Heart right ventricle (tissue), 16 donors: ENCODE measurements at regions not wholly inside any gene's neighbourhood (a gene's known extent, or its start where the extent isn't known, plus 50 kb on each side); places are given as distances from the start of the nearest gene placed in this dataset.

Experiments used
- ATAC-seq, 8 donors: fragments of 200-7000 bp; cut with Tn5 transposase; one replicate each; pipeline ENCODE4 v1.9.1; 2020; ENCODE audit warnings: mild to moderate bottlenecking in 8 of 8, moderate library complexity in 8 of 8, moderate number of reproducible peaks in 1 of 8
- DNase-seq, 2 donors: peaks; one replicate each; pipeline ENCODE4 v3.0.0-alpha.2; 2020
- H3K27ac ChIP-seq, 10 donors: fragments of 200-600 bp; sonication (generic) in 2 of 10; one replicate each; pipeline versions ENCODE4 v1.5.0 to v1.8.0; 2020 to 2022; ENCODE audit warnings: mild to moderate bottlenecking in 3 of 10
- H3K27me3 ChIP-seq, 7 donors: fragments of 200-600 bp; one replicate each; pipeline ENCODE4 v1.8.0; 2021 to 2022; ENCODE audit warnings: mild to moderate bottlenecking in 2 of 7
- H3K36me3 ChIP-seq, 9 donors: fragments of 200-600 bp; sonication (generic) in 1 of 9; one replicate each; pipeline versions ENCODE4 v1.5.0 to v1.8.0; 2020 to 2022; ENCODE audit warnings: mild to moderate bottlenecking in 2 of 9
- H3K4me1 ChIP-seq, 9 donors: fragments of 200-600 bp; sonication (generic) in 1 of 9; one replicate each; pipeline versions ENCODE4 v1.5.0 to v1.8.0; 2020 to 2022; ENCODE audit warnings: mild to moderate bottlenecking in 4 of 9
- H3K4me3 ChIP-seq, 10 donors: fragments of 200-600 bp; sonication (generic) in 2 of 10; one replicate each; pipeline versions ENCODE4 v1.5.0 to v1.8.0; 2020 to 2022; ENCODE audit warnings: mild to moderate bottlenecking in 7 of 10, moderate library complexity in 2 of 10
- H3K9me3 ChIP-seq, 11 donors: fragments of 200-600 bp in 10 of 11; sonication (generic) in 2 of 11; one replicate each; pipeline versions ENCODE4 v1.5.0 to v1.8.0; 2013 to 2022; ENCODE audit warnings: mild to moderate bottlenecking in 2 of 11, control low read depth in 1 of 11, moderate library complexity in 1 of 11
- whole genome bisulfite sequencing, 2 donors: extraction: QIAGEN DNeasy Blood & Tissue Kit; methylation state at CpG; one replicate each; pipeline ENCODE4 v1.1.7; 2013; ENCODE audit warnings: inconsistent platforms in 1 of 2; 5-methylcytosine and 5-hydroxymethylcytosine counted together
- intact Hi-C, 10 donors: fragments of 100-400 bp; cut with DNase I; formaldehyde crosslinking; loops; one replicate each; pipeline versions ENCODE4 v1.11.1 to v1.14.2; 2022
- TF ChIP-seq, protein P1 (sequence below), 9 donors: fragments of 200-600 bp; sonication (generic) in 2 of 9; IDR thresholded peaks; one replicate each; pipeline versions ENCODE4 v1.5.0 to v1.8.0; 2021 to 2022; ENCODE audit warnings: antibody characterized with exemption in 9 of 9, mild to moderate bottlenecking in 5 of 9, moderate library complexity in 1 of 9
- donor health status: Arrhythmogenic right ventricular cardiomyopathy.
- donor health status: ischemic (EF 13 %, LVEDD 7.1; RV severe dilation, severe dysfunction).
- donor health status: healthy with polysubstance abuse.
- donor health status: DM: no; HTN: yes; CAD: no.
- donor health status: DM: no; HTN: no; CAD: no.
- donor health status: ischemic (EF 25% LVEDD 6.9; RV normal size, moderate dysfunction).
- donor health status: ischemic (EF 25% LVEDD 5.7; RV mildly dilated, moderate dysfunction).
- donor health status: healthy.
- donor health status: DM: yes; HTN: yes; CAD: no.
- donor health status: Ischemic cardiomyopathy.
- donor health status: ischemic (EF 35%, LVEDD 5.7; RV mildly dilated, moderate dysfunction).
- donor health status: nonischemic (EF 11% LVEDD 7.7; RV severe dilation, severe dysfunction).
- donor health status: DM: yes; HTN: yes; CAD: no.
- donor health status: PGD.
- donor health status: ischemic (EF 29% LVEDD 5.4; RV normal size, mild dysfunction).
- donor health status: nonischemic (EF 23%, LVEDD 6.1; RV moderate dilation, normal function).

DNA sequence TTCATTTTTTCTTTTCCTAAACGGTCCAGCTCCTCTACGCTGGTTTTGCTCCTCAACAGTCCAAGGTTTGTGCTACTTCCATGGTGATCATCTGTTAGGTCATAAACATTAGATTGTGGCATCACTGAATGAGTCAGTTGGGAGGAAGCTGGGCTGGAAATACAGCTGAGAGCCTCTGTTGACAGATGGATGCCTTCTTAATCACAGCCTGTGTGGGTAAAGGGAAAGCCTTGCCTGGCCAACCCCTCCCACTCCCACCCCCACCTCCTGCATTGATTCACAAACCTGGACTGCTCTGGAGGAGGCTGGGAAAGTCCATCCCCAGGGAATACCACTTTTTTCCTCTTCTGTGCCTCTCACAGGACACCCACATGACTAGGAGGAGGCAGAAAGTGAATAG is 180.6 kb upstream of the CCN2 start:
- Histone ChIP-seq H3K36me3 (no peaks in the 10 kb centered on the region), H3K9me3 (no peaks in the 10 kb centered on the region), H3K4me1 (peaks cover 3 to 44% (median 36%) of the 10 kb centered on the region in 9 donors), H3K4me3 (no peak overlapping the region), H3K27me3 (no peaks in the 10 kb centered on the region), H3K27ac (peak overlapping the region; percentile 75 to 93 (median 84))
- 17 to 36% methylated on average over 2 of the region's 2 CpGs for WGBS, 2 donors
- intact Hi-C loops = loop anchor here in 4 of 10 donors (10.0 kb wide), 2 partner anchors 117 to 177 kb away; partner anchors contain the start of gene CCN2 (in 3 of the 4)
- TF ChIP-seq, protein P1, sequence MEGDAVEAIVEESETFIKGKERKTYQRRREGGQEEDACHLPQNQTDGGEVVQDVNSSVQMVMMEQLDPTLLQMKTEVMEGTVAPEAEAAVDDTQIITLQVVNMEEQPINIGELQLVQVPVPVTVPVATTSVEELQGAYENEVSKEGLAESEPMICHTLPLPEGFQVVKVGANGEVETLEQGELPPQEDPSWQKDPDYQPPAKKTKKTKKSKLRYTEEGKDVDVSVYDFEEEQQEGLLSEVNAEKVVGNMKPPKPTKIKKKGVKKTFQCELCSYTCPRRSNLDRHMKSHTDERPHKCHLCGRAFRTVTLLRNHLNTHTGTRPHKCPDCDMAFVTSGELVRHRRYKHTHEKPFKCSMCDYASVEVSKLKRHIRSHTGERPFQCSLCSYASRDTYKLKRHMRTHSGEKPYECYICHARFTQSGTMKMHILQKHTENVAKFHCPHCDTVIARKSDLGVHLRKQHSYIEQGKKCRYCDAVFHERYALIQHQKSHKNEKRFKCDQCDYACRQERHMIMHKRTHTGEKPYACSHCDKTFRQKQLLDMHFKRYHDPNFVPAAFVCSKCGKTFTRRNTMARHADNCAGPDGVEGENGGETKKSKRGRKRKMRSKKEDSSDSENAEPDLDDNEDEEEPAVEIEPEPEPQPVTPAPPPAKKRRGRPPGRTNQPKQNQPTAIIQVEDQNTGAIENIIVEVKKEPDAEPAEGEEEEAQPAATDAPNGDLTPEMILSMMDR (IDR thresholded peaks at IDR 0.05) = no peak
- DNase-seq (peak; percentile 16 to 61), ATAC-seq (peak; percentile 60 to 95 (median 86))

DNA sequence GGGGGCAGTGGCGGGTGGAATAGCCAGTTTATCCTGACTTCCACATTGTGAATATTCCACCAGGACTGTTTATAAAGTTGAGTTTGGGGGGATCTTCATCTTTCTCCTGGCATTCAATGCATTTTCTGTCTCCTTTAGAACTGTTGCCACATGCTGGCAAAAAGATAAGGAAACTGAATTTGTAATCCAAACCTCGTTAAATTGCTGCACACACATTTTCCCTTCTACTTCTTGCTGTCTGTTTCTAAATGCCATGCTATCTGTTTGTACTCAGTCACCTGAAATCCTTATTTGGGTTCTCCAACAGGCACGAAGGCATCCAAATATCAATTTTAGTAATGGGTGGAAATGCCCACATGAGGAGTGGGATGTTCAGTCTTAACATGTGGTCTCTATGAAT is 180.2 kb upstream of the CCN2 start:
- ATAC-seq = no peak
- WGBS, 2 donors = 51 to 54% methylated on average over 3 of the region's 3 CpGs
- TF ChIP-seq, protein P1 (IDR thresholded peaks at IDR 0.05) = no peak
- Histone ChIP-seq H3K4me1 (peaks cover 3 to 44% (median 36%) of the 10 kb centered on the region in 9 donors), H3K27me3 (no peaks in the 10 kb centered on the region), H3K4me3 (peak overlapping the region in 1 of 10 donors; percentile 10), H3K36me3 (no peaks in the 10 kb centered on the region), H3K27ac (peak overlapping the region; percentile 75 to 93 (median 84)), H3K9me3 (no peaks in the 10 kb centered on the region)
- intact Hi-C loops = loop anchor here in 4 of 10 donors (10.0 kb wide), 2 partner anchors 117 to 177 kb away; partner anchors contain the start of gene CCN2 (in 3 of the 4)
- no peak for DNase-seq

DNA sequence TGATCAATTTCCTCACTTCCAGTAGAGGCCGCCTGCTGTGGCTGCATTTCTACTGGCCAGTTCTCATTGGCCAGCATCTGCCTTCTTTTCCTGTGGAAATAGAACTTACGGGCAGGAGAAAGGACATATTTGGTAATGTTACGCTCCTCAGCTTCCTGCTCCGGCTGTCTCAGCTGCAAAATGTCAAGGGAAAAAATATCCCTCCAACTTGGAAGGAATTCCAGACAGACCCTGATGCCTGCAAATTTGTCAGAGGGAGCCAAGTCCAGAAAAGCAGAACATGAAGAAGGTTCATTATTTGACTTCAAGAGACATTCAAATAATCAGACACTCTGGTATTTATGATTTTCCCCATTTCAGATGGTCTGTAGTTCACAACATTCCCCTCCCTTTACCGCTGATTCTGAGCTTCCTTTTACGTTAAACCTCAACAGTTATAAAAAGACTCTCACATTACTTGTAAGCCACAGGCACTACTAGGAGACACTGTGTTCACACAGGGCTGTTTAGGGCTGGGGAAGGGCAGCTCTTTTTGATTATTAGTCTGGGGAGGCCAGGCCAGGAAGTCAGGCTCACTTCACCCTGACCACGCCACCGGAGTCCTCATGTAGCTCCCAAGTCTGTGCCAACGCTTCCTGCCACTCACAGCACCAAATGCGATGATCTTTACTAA is 179.6 kb upstream of the CCN2 start:
- WGBS, 2 donors = 41 to 45% methylated on average over 10 of the region's 10 CpGs
- Histone ChIP-seq H3K27ac (peak overlapping the region; percentile 75 to 93 (median 84)), H3K36me3 (no peaks in the 10 kb centered on the region), H3K27me3 (no peaks in the 10 kb centered on the region), H3K4me3 (peak overlapping the region in 1 of 10 donors; percentile 10), H3K4me1 (peaks cover 3 to 44% (median 36%) of the 10 kb centered on the region in 9 donors), H3K9me3 (no peaks in the 10 kb centered on the region)
- TF ChIP-seq, protein P1 (IDR thresholded peaks at IDR 0.05) = peak in 2 of 9 donors; percentile 21 to 25
- ATAC-seq (peak; percentile 71 to 90 (median 78)), DNase-seq (peak; percentile 20 to 61)
- intact Hi-C loops = loop anchor here in 4 of 10 donors (10.0 kb wide), 2 partner anchors 116 to 176 kb away; partner anchors contain the start of gene CCN2 (in 3 of the 4)

- Histone ChIP-seq H3K27ac (no peak overlapping the region), H3K36me3 (no peaks in the 10 kb centered on the region), H3K4me1 (peaks cover 3 to 39% (median 30%) of the 10 kb centered on the region in 9 donors), H3K4me3 (no peak overlapping the region), H3K9me3 (no peaks in the 10 kb centered on the region), H3K27me3 (no peaks in the 10 kb centered on the region)
- DNase-seq (no peak), ATAC-seq (no peak)
- TF ChIP-seq, protein P1 (IDR thresholded peaks at IDR 0.05) = no peak
- intact Hi-C loops = no loop called here
- 96 to 100% methylated on average over 1 of the region's 1 CpG for WGBS, 2 donors
Observed at GRCh38 chr6:132128424-132128823, 177.3 kb upstream of the CCN2 start.
